GM12874 (cell line): ENCODE measurements at regions not wholly inside any gene's neighbourhood (a gene's known extent, or its start where the extent isn't known, plus 50 kb on each side); places are given as distances from the start of the nearest gene placed in this dataset.

Experiments used
- TF ChIP-seq, protein P1 (sequence below): IDR thresholded peaks from 2 replicates; pipeline ENCODE4 v1.5.1; 2011; ENCODE audit warnings: low read depth, mild to moderate bottlenecking, control low read depth, low read length, moderate library complexity; ENCODE audit not compliant: insufficient read depth

DNA sequence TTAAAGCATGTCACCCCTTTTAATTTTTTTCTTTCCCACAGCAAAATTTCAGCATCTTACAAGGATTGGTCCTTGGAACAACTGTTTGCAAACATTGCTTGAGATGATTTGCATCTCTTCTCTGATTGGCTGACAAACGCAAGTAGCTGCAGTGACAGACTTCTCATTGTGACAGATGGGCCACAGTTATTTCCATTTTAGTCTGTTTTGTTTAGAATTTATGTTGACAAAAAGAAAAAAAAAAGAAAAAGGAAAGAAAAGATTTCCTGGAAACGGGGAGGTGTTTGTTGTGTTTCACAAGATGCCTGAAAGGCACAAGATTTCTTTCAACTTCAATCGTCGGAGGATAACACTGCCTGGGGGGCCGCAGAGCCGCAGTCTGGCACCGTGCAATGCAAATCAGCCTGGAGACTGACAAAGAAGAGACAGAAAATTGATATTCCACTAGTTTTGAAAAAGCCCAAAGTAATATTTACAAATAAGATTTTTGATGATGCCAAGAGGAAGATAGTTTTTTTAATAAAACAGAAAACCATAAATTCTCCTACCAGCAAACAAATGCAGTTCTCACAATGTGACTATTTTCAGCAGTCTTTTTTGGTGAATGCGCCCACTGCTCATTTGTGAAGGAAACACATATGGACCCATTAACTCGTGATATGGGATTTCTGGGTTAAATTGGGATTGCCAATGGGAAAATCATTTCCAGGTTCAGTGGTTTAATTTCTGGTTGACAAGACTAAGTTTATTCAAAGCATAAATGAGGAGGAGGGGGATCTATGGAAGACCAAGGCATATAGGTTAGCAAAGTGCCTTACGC, 296.2 kb upstream of the SMIM21 start:
- TF ChIP-seq, protein P1, sequence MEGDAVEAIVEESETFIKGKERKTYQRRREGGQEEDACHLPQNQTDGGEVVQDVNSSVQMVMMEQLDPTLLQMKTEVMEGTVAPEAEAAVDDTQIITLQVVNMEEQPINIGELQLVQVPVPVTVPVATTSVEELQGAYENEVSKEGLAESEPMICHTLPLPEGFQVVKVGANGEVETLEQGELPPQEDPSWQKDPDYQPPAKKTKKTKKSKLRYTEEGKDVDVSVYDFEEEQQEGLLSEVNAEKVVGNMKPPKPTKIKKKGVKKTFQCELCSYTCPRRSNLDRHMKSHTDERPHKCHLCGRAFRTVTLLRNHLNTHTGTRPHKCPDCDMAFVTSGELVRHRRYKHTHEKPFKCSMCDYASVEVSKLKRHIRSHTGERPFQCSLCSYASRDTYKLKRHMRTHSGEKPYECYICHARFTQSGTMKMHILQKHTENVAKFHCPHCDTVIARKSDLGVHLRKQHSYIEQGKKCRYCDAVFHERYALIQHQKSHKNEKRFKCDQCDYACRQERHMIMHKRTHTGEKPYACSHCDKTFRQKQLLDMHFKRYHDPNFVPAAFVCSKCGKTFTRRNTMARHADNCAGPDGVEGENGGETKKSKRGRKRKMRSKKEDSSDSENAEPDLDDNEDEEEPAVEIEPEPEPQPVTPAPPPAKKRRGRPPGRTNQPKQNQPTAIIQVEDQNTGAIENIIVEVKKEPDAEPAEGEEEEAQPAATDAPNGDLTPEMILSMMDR = no peak

DNA sequence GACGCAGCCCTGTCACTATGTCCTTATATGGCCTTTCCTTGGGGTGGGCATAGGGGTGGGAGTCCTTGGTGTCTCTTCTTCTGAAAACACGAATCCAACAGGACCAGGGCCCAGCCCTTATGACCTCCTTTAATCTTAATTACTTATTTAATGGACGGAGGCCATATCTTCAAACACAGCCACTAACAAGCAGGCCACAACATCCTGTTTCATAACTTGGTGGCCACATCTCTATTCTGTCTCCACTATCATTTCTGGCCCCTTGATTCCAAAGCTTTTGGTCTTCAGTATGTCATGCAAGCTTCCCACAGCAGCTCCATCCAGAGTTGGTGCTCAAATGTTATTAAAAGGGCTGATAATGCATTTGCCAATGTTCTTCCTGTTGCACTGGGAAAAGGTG, 287.3 kb upstream of the SMIM21 start:
- TF ChIP-seq, protein P1 = no peak

DNA sequence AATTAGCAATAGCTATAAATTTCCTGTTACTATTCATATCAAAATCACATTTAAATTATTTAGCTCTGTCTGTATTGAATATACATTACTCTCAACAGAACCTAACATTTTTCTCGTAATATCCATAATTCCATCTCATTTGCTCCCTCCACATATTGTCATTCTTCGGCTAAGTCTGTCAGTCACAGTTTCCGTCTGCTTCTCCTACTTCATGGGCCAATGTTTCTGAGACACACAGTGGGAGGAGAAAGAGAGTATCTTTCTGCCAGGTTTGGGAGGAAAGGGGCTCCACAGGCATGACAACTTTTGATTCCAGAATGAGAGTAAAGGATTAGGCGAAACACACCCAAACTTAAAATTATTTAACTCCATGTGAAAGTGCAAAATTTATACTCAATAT, 273.1 kb upstream of the SMIM21 start:
- TF ChIP-seq, protein P1 = no peak

DNA sequence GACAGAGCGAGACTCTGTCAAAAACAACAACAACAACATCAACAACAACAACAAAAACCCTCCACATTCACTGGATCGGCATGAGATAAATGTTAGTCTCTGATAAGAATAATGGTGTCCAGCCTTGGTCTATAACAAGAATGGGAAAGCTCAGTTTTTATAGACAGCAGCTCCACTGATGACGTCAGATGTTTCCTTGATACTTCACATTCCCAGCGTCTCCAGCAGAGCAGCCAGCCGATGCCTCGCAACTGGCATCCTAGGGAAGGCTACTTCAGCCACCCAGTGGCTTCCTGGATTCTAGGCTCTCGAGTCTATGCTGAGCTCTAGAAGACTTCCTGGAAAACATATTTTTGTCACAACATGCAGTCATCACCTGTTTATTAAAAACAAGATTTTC, 271.4 kb upstream of the SMIM21 start:
- TF ChIP-seq, protein P1 = no peak

DNA sequence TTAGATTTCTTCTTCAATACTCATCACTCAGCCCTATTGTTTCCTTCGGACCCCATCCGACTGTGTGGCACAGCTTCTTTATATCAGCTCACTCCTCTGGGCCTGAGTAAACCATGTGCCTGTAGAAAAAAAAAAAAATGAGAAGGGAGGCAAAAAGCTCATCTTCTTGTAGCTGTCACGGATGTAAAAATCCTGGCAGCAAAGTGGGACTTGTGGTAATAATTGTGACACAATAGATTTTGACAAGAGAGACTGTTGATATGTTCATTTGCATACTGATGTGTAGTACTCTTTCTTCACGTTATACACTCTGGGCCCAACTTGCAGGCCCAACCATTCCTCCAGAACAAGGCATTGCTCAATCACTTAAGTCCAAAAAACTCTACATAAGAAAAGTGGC, 270.0 kb upstream of the SMIM21 start:
- TF ChIP-seq, protein P1 = no peak

DNA sequence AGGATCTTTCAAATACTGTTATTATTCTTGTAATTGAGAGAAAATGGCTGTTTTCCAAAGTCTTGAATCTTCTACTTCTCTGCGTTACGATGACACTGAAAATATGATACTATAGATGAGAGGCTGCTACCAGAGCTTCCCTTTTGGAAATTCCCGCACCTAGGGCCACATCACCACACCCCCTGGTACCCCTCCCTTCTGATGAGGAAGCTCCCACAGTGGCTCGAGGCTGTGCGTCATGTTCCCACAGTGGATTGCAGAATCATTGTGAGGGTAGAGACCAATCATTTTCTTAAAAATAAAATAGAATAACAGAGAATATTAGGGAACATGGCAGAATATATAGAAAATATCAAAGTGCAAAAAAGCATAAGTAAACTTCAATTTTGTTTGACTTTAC, 268.9 kb upstream of the SMIM21 start:
- TF ChIP-seq, protein P1 = no peak

DNA sequence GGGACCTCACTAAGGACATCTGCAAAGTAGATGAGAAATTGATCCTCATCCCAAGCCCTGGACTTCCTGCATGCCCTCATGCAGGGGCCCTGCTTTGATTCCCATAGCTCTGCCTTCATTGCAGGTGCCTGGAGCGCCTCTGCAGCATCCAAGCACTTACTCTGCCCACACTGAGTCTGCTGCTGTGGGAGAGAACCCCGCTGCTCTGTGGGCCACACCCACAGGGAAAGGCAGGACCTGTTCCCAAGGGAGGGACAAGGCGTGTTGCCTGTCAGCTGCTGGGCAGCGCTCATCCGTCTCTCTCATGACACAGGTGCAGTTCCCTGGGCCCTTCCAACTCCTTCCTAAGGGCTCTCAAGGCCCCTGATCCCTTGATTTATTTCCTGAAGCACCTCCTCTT, 266.8 kb upstream of the SMIM21 start:
- TF ChIP-seq, protein P1 = no peak
